ENCODE measurements at regions not wholly inside any gene's neighbourhood (a gene's known extent, or its start where the extent isn't known, plus 50 kb on each side); places are given as distances from the start of the nearest gene placed in this dataset.

DNA sequence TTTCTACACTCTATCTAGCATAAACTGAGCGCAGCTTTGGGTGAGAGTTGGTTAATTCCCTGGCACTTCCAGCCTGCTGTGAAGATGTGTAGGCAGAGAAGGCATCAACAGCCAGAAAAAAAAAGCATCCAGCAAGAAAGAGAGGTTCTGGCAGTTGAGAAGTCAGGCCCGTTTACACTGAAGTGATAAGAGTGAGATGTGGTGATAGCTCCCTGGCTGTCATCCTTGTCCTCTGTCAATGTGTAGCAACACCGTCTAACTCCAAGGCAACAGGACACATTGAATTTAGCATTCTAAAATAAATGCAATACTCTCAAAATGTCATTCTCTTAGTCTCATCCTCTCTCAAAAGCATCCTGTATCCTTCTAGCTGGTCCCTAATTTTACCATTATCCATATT, 193.6 kb upstream of the BTBD3 start:
- ChIA-PET POLR2A (ENCODE audit: unreplicated experiment) (no interaction called here), CTCF (interaction anchor here (0.6 to 3.1 kb wide), 2 partner anchors 8 to 381 kb away, joined by 3 to 8 read pairs; no protein-coding TSS in a partner anchor)
- dilution Hi-C loops (cut with HindIII; ENCODE audit: low sequenced_read_pairs, unreplicated experiment), result no loop called here
- Histone ChIP-seq H4K8ac (ENCODE audit: low read depth in 2 of 2, low read length in 2 of 2) (no peak overlapping the region), H2BK20ac (ENCODE audit: low read depth, low read length) (no peak overlapping the region), H2AFZ (replicated peaks; ENCODE audit: low read length, poor library complexity) (no peak overlapping the region), H3K9me1 (ENCODE audit: insufficient read depth, low read length) (no peaks in the 10 kb centered on the region; the same call in 1 of the 2 replicates), H3K79me1 (ENCODE audit: low read depth in 1 of 2, low read length in 2 of 2) (no peaks in the 10 kb centered on the region), H2AK5ac (ENCODE audit: low read depth, low read length) (no peak overlapping the region), H3K14ac (replicated peaks; ENCODE audit: low read depth, low read length) (no peak overlapping the region), H4K20me1 (ENCODE audit: insufficient read depth, low read length) (no peaks in the 10 kb centered on the region), H3K27me3 (ENCODE audit: control insufficient read depth, insufficient read depth, low read length) (peaks cover 2% of the 10 kb centered on the region; the same call in 1 of the 2 replicates), H3K23ac (ENCODE audit: low read depth, low read length) (no peak overlapping the region), H3K4me1 (ENCODE audit: control insufficient read depth, insufficient read depth, low read length) (no peaks in the 10 kb centered on the region), H3K4me2 (ENCODE audit: low read depth, low read length) (no peak overlapping the region), H2BK120ac (ENCODE audit: low read depth, low read length) (no peak overlapping the region), H3K4me3 (ENCODE audit: insufficient read depth, low read depth, low read length) (no peak overlapping the region), H3K27ac (ENCODE audit: insufficient read depth, low read length) (no peak overlapping the region), H3K4ac (ENCODE audit: low read depth, low read length) (no peak overlapping the region), H4K91ac (ENCODE audit: insufficient read depth, low read depth, low read length) (no peak overlapping the region), H2AK9ac (replicated peaks; ENCODE audit: low read depth, low read length, poor library complexity) (no peak overlapping the region), H3K9me3 (ENCODE audit: control insufficient read depth, insufficient read depth, low read length) (no peaks in the 10 kb centered on the region), H4K5ac (ENCODE audit: low read depth, low read length) (no peak overlapping the region), H3K9ac (ENCODE audit: low read depth, low read length) (no peak overlapping the region), H3K36me3 (ENCODE audit: control insufficient read depth, insufficient read depth, low read length) (no peaks in the 10 kb centered on the region), H2BK5ac (ENCODE audit: low read depth, low read length, poor library complexity, severe bottlenecking) (no peak overlapping the region), H3K18ac (ENCODE audit: low read depth, low read length) (no peak overlapping the region), H3K56ac (ENCODE audit: extremely low read depth, insufficient read depth, low read length) (no peak overlapping the region), H2BK15ac (ENCODE audit: low read depth, low read length) (no peak overlapping the region)
- TF ChIP-seq MAZ (IDR thresholded peaks at IDR 0.05; ENCODE audit: borderline replicate concordance, low read depth, low read length), result no peak
- TF ChIP-seq BHLHE40 (IDR thresholded peaks at IDR 0.05; ENCODE audit: low read depth, low read length), result no peak
- no peak for TF ChIP-seq MAFK (IDR thresholded peaks at IDR 0.05; ENCODE audit: low read depth, low read length)
- no peak for TF ChIP-seq POLR2A (IDR thresholded peaks at IDR 0.05; ENCODE audit: low read depth, low read length)
- no peak for TF ChIP-seq NFE2L2 (IDR thresholded peaks at IDR 0.05; ENCODE audit: low read depth, low read length)
- TF ChIP-seq MXI1 (IDR thresholded peaks at IDR 0.05; ENCODE audit: borderline replicate concordance, low read depth, low read length), result no peak
- no peak for TF ChIP-seq RFX5 (IDR thresholded peaks at IDR 0.05; ENCODE audit: low read depth, low read length)
- no peak for TF ChIP-seq RAD21 (IDR thresholded peaks at IDR 0.05; ENCODE audit: low read length)
- TF ChIP-seq ELK1 (IDR thresholded peaks at IDR 0.05; ENCODE audit: borderline replicate concordance, low read depth, low read length), result no peak
- TF ChIP-seq SMC3 (IDR thresholded peaks at IDR 0.05; ENCODE audit: low read depth, low read length), result no peak
- no peak for TF ChIP-seq RCOR1 (IDR thresholded peaks at IDR 0.05; ENCODE audit: insufficient replicate concordance, low read length)
- TF ChIP-seq CEBPB (IDR thresholded peaks at IDR 0.05; ENCODE audit: low read depth, low read length), result no peak
- no peak for TF ChIP-seq FOS (IDR thresholded peaks at IDR 0.05; ENCODE audit: low read depth, low read length)
- no peak for TF ChIP-seq CHD1 (IDR thresholded peaks at IDR 0.05; ENCODE audit: low read depth, low read length)
- TF ChIP-seq USF2 (IDR thresholded peaks at IDR 0.05; ENCODE audit: low read depth, low read length), result no peak
- TF ChIP-seq CTCF (conservative IDR thresholded peaks at IDR 0.05; ENCODE audit: low read depth, low read length), result no peak
- no peak for ATAC-seq (ENCODE audit: low read depth)
- BruUV-seq (replicated peaks), result no TSS peak
- no peak for DNase-seq
- WGBS, 2 experiments (ENCODE audit: extremely low coverage in 2 of 2, insufficient read length in 1 of 2), result no CpG with 5 or more reads among the region's 3 CpGs
- intact Hi-C loops (cut with micrococcal nuclease), result no loop called here
- in situ Hi-C loops (cut with MboI; ENCODE audit: low sequenced_read_pairs), result no loop called here
